Right kidney (tissue), 1 donor: ENCODE measurements at regions not wholly inside any gene's neighbourhood (a gene's known extent, or its start where the extent isn't known, plus 50 kb on each side); places are given as distances from the start of the nearest gene placed in this dataset.
A peak's percentile ranks its signal among the peaks of the same experiment; 100 is the strongest.

ENCODE experiments used
- DNase-seq: peaks from one replicate; pipeline ENCODE4 v3.0.0-alpha.2; 2016

DNA sequence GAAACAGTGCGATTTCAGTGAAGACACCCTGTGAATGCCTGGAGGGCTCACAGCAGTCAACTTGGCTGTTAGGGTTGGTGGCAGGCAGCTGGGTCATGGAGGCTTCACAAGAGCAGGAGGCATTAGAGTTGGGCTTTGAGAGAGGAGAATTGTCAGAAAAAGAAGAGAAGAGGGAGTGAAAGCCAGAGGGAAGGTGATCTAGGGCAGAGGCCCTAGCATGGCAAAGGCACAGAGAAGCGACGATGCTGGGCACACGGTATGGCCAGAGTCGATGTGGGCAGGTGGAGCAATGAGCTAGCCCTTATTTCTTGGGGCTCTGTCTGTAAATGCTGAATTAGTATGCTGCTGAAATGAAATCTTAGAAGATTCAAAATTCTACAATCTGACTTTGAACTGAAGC lies 52.6 kb upstream of the OLFM4 start:
- no peak for DNase-seq

DNA sequence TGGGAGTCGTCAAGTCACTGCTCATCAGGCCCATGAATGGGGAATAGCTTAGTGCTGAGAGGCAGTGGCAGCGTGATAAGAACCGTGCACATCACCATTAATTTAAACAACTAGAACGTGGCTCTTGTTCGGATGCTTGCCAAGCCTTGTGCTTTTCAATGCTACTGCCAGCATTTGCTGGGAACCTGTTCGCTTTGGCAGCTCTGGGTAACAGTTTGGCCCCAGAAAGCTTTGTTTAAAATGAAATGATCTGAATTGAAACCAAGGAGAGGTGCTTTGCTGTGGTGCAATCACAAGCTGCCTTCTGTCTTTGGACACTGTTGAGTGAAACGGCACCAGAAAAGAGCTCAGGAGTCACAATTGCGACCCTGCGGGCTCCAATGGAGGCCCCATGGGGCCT lies 53.5 kb upstream of the OLFM4 start:
- no peak for DNase-seq

DNA sequence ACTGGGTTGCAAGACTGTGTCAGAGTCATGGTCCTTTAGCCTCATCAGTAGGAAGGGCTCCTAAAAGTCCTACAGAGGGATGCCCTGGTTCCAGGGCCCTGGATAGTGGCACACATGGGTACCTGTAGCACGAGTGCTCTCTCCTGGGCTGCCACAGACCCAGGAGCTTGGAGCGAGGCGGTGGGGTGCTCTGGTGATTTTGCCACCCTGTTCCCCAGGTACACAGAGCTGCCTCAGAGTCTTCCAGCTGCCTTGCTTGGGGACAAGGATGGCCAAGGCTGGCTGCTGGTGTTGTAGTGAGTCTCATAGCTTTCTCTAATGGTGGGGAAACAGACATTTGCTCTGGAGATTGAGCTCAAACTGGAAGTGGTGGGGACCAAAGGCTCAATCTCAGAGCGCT lies 53.9 kb upstream of the OLFM4 start:
- no peak for DNase-seq

DNA sequence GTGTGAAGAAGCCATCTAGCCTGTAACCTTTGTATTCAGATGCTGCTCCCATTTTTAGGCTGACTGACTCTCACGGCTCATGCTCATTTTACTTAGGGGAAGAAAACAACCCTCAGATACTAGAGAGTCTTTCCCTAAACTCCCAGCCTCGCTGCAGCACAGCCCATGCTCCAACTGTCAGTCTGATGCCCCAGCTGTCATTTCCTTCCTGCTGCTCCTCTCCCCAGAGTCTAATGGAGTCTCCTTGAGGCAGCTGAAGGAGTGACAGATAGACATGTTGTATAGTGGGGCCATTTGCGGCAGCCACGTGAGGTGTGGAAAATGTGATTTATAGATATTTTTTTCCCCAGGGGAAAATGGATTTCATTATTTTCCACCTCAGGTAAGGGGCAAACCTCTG lies 59.2 kb upstream of the OLFM4 start:
- no peak for DNase-seq

DNA sequence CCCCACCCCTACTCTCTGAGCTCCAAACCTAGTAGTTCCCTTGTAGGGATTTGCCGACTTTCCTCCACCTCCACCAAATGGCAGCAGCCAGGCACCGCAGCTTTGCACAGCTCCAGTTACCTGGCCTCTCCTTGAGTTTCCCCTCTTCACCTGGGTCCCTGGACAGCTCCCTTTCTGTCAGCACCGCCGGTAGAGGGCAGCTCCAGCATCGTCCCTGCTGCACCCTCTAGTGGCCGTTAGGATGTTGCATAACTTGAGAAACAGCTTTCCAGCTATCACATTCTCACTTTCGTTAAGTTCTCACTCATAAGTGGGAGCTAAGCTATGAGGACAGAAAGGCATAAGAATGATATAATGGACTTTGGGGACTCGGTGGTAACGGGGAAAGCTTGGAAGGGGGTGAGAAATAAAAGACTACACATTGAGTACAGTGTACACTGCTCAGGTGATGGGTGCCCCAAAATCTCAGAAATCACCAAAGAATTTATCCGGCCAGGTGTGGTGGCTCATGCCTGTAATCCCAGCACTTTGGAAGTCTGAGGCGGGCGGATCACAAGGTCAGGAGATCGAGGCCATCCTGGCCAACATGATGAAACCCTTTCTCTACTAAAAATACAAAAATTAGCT lies 60.4 kb upstream of the OLFM4 start:
- peak; percentile 38 for DNase-seq

DNA sequence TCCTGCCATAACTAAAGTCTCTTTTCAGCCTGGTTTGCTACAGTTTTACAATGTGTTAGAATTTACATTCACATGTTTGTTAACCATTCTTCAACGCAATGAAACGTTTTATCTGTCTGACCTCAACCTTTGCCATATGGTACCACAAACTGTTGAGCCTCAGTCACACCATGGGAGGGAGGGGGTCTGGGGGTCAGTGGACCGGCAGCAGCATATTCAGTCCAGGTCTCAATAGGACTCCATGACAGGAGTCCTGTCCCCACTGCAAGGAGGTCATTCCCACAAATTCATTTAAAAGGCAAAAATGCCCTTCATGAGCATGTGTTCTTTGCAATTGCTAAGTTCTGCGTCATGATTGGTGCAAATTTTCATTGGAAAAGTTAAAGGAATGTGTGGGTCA lies 66.6 kb upstream of the OLFM4 start:
- no peak for DNase-seq

DNA sequence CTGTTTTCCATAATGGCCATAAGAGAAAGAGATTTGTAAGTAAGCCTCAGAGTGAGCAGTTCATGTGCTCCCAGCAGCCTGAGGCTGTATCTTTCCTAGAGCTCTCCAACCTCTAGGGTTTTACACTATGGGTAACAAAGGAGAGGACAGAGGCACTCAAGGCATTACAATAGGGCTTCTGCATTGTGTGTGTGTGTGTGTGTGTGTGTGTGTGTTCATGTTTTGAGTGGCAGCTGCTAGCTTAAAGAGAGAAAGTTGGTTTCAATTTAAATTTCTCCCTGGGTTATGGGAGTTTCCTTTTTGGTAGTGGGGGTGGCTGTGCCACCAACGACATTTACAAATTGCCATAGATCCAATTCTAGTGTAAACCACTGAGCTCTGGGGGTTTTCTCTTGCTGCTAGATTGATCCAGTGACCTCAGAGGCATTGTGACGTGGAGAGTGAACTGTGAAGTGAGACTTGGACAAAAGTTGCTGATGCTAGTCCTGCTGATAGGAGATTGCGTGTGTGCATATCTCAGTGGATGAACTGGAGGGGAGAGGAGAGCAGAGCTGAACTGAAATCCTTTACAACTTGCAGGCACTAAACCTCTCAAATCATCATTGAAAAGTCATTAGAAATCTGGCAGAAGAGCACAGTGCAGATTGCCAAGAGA lies 67.2 kb upstream of the OLFM4 start:
- no peak for DNase-seq

DNA sequence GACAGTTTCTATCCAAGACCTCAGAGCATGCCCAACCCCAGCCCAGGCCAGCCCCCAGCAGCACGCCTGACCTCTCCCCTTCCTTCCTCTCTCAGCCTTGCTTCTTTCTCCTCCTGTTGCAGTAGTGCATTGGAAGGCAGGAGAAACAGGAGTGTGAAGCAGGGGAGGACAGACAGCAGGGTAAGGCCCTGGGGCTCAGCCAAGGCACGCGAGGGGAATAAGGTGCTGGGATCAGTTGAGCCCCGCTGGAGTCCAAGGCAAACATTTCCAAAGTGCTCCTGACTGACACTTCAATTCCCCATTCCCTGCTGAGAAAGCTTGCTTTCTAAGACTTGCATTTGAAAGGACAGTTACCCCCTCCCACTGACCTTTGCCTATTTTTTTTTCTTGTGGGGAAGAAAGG lies 73.1 kb upstream of the OLFM4 start:
- DNase-seq = no peak

DNA sequence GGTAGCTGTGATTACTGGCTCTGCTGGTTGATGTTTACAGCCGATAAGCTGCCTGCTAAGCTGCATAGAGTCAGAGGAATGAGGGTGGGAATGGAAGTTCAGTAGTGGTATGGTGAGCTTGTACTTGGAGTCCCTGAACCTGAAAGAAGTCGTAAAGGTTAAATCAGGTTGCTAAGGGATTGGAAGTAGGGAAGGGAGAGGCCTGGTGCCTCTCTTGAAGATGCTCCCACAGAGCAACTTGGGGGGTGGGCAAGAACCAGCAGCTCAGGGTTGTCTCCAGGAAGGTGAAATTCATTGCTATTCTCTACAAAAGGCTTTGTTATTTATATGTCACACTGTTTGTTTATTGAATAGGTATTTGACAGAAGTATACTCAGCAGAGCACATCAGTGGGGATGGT lies 73.8 kb upstream of the OLFM4 start:
- no peak for DNase-seq

DNA sequence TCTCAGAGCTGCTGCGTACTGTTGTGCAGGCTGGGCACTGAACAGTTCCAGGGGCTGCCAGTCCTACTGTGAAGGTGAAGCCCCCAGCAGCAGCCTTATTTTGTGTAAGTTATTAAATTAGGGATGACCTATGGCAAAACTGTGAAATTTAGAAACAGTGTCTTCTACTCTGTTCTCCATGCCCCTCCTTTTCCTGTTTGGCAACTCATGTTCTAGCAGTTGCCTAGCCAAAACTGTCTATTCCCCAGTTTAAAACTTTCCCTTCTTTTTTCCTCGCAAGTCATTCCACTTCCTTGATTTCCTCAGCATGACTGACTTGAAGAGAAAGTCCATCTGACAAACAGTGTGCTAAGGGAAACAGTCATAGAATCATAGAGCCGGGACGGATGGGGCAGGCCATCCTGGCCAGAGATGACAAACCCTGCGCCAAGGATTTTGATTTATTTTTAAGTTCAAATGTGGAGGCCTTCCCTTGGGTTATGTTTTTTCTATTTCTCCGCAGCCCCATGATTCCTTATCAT lies 78.1 kb upstream of the OLFM4 start:
- DNase-seq = no peak

DNA sequence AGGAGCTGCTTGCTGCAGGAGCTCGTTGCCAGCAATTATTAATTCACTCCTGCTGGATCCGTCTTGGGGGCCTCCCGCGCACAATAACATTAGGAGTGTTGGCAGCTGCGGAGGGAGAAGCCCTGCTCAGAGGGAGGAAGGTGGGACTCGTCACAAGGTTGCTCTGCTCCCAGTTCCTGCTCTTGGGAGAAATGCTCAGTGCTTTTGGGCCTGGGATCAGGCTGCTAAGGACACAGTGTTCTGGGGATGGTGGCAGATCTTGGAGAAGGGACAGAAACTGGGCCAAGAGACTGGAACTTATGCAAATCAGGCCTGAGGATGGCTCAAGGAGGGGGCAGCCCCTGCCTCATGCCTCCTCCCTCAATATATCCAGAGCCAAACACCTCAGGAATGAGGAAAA lies 78.9 kb upstream of the OLFM4 start:
- DNase-seq = no peak

DNA sequence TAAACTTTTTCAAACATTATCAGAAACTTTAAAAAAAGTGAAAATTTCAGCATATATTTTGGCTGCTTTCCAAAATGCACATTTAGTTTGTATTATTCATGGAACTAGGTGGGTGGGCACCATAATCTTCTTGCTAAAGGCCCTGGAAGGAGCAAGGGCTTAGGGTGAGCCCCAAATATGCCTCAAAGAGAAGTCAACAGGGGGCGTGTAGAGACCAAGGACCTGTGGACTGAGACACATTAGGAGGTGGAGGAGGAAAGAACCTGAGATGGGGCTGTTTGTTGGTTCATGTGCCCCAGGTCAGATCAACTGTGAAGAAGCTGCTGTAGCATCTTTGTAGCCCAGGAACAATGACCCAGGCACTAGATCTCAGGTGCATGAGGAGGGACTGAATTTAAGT lies 79.6 kb upstream of the OLFM4 start:
- no peak for DNase-seq

DNA sequence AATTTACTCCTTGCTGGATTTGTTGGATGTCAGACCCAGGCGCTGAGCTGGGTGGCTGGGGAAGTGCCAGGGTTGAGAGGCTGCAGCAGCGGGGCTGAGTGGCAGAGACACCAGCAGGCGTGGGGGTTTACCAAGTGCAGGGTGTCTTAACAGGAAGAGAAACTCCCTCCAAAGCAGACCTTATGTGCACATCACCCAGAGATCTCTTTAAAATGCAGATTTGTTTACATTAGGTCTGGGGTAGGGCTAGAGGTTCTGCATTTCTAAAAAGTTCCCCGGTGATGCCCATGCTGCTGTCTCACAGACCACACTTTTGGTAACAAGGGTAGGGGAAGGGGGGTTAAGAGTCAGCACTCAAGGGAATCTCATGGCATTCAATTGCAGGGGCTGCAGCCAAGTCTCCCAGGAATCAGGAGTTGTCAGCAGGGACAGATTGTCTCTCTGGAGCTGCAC lies 80.7 kb upstream of the OLFM4 start:
- DNase-seq = no peak

DNA sequence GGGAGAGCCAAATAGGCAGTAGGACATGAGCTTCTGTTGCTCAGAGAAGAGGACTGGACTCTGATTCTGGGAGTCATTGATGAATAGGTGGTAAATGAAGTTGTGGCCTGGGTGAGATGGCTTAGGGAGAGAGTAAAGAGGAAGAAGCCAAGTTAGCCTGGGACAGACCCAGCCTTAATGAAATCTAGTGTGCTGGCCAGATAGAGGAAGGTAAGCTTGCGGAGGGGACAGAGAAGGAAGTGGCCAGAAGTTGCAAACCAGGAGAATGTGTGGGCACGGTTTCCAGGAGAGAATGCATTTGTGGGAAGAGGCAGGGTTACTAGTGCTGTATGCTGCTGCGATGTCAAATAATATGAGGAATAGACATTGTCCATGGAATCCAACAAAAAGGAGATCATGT lies 83.3 kb upstream of the OLFM4 start:
- no peak for DNase-seq

DNA sequence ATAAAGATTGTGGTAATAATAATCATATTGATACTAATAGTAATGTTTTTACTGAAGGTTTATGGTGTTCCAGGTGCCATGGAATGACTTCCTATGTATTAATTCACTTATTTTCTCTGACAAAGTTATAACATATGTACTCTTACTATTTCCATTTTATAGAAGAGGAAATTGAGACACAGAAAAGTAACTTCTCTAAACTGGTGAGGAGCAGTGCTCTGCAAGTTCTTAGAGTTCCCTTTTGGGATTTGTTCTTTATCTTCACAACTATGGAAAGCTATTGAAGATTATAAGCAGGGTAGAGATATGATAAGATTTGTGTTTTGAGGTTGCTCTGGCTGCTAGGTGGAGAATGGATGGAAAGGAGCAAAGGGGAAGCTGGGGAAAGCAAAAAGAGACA lies 83.9 kb upstream of the OLFM4 start:
- no peak for DNase-seq

DNA sequence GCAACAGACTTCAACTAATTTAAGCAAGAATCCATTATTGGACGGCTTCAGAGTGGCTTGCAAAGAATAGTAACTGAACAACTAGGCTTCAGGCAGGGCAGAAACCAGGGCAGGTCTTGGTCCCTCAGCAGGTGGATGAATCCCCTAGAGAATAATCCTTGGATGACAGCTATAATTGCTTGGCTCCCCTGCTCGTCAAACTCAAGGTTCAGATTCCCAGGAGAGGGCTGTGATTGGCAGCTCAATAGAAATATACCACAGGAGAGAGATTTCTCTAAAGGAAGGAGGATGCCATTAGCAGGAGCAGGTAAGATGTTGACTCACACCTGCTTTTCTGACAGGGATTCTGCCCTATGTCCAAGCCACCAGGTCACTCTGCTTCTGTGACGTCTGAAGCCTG lies 89.6 kb upstream of the PCDH8 start:
- DNase-seq = no peak

DNA sequence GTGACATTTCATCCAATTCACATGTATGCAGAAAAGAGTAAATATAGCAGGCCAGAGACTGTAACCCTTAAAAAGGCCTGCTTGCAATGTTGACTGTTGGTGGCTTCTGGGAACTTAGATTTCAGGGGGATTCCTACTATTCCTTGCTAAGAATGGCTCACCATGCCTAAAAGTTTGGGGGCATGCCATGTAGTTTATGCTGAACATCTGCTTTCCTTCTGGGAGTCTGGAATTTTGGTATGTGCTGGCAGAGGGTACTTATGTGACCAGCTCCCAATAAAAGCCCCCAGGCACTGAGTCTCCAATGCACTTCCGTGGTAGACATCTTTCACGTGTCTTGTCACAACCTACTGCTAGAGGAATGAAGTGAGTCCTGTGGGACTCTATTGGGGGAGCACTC lies 88.4 kb upstream of the PCDH8 start:
- DNase-seq = no peak

DNA sequence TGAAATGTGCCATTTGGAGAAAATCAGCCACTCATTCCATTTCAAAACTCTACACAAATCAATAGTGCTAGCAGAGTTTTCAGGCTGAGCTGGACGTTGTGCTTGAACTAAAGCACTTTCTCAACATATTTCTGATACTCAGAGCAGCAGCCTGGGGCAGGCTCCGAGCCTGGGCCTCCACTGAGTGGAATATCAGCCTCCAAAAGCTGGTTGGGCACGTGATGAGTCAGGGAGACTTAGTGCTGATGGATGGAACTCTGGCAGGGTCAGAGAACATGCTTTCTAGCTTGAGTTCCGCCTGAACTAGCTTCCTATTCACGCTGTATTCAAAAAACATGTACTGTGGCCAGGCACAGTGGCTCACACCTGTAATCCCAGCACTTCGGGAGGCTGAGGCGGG lies 85.8 kb upstream of the PCDH8 start:
- DNase-seq = no peak

DNA sequence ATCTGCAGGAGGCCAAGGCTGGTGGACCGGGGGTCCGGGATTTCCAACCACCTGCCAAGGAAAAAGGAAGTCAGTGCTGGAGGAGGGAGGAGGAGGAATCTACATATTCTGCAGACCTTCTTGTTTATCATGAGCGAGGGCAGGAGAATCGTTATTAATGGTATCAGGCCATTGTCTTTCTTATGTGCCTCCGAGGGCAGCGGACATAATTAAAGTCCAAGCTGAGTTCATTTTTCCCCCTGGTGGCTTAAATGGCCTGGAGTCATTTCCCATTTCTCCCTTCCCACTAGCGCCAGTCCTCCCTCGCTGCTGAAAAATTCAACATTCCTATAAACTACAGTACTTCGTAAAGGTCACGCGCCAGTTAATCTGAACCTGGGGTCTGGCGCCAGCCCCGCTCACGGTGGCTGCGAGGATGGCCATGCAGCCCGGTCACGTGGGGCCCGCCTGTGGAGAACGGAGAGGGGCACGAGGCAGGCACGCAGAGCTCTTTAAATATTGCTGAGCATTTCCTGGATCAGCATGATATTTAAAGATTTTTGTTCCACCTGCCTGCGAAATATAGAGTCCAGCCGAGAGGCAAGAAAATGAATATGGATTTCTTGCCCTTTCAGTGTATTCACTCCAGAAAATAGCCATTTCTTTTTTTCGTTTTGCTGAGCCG lies 85.2 kb upstream of the PCDH8 start:
- DNase-seq = no peak

DNA sequence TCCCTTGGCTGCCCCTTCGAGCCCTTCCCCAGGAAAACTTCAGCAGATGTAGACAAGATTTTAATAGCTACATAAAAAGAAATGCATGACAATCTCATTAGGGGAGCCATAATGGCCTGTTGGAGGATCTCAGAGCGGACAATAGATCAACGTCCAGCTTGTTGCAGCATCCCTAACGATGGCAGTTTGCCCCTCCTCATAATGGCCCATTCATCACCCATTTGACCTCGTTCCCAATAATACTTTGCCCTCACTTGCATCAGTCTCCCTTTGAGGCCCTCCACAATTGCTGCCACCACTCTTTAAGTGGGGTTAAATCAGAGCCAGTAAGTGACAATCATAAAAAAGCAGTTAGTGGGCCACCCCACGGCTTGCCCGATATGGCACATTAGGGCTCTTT lies 84.7 kb upstream of the PCDH8 start:
- DNase-seq = no peak

DNA sequence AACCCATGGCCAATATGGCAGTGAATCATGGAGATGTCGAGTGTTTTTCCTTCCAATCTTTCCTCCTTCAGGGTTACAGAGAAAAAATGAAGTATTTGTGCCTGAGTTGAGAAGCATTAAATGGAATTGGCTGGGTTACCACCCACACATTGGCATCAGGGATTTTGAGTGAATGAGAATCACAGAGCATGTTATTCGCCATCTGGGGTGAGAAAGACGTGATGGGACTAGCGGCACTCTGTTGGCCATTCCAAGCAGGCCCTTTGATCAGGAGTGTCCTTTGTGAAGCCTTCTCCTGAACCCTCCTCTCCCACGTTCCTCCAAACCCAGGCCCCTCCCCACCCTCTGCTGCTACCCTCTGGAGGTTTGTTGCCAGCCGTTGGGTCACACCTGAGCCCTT lies 84.2 kb upstream of the PCDH8 start:
- no peak for DNase-seq

DNA sequence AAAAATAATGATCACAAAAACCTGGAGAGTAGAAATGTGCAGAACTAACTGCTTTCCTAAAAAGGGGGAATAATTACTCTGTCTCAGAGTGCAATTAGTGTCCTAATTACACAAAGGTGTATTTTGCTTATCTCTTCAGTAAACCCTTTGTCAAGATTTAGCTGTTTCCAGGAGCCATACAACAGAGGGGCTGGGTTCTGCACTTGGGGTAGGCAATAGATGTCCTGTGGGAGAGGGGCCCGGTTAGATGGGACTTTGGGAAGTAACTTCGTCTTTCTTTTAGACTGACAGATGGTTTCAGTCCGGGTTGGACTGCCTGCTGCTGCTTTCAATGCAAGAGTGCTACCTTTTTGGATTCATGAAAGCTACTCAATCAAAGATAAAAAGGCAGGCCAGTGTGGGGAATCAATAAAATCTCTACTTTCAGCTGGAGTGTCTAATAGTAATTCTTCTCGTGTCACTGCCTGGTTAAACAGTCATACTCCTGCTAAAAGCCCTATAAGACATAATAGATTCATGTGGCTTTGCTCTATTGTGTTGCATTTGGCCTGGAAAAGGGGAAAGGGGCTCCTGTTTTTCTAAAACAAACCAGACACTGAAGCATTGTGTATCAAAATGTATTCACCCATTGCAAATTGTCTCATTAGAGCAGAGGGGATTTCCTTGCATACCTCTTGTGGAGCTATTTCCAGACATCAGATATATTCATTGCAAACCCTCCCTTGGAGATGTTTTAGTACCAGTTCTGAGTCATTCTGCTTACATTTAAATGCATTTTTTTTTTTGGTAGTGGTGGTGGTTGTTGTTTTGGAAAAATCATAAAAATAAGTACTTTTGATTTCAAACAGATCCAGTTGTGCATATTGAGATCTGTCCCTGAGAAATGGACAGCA lies 83.3 kb upstream of the PCDH8 start:
- no peak for DNase-seq

DNA sequence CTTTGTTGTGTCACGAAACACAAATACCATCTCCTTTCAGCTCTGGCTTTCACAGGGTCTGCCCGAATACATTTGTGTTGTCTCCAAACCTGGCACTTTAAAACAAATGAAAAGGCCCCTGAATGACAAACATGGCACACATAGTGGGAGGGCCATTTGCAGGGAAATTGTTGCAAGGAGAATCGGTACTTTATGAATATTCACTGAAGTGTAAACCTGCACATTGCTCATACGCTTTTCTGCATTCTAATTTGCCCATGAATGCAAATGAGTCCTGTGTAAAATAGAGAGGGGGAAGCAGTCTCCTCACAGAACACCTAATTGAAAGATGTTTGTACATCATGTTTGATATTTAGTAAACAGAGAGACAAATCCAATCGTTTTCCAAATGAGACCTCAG lies 82.7 kb upstream of the PCDH8 start:
- no peak for DNase-seq
